ENCODE measurements at regions not wholly inside any gene's neighbourhood (a gene's known extent, or its start where the extent isn't known, plus 50 kb on each side); places are given as distances from the start of the nearest gene placed in this dataset.

- no peak for DNase-seq
Measured at GRCh38 chr1:58365328-58365727, 181.2 kb downstream of the OMA1 start.

- DNase-seq, result no peak
Measured at GRCh38 chr1:58363585-58363984, 182.9 kb downstream of the OMA1 start.

DNA sequence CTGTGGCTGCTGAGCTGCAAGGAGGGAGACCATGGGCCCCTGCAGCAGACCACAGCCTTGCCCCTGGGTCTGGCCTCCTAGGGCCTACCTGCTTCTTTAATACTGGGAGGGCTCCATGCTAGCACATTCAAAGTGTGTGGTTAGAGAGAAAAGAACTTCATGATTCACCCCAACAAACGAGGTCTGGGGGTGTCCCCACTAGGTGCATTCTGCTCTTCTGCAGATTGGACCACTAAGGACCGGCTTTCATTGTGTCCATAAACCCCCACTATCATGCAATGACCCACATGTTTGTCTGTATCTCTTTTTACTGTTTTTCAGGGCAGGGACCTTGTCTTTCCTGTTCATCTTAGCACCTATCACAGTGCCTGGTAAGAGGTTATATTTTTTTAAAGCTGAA, 185.4 kb downstream of the OMA1 start:
- DNase-seq, result no peak

GRCh38 chr1:58358346-58358745, 188.2 kb downstream of the OMA1 start:
- DNase-seq, result no peak

GRCh38 chr1:58356402-58356801, 190.1 kb downstream of the OMA1 start:
- no peak for DNase-seq

GRCh38 chr1:58353168-58353567, 193.4 kb downstream of the OMA1 start:
- DNase-seq, result no peak

GRCh38 chr1:58352476-58353092, 193.9 kb downstream of the OMA1 start:
- no peak for DNase-seq

DNA sequence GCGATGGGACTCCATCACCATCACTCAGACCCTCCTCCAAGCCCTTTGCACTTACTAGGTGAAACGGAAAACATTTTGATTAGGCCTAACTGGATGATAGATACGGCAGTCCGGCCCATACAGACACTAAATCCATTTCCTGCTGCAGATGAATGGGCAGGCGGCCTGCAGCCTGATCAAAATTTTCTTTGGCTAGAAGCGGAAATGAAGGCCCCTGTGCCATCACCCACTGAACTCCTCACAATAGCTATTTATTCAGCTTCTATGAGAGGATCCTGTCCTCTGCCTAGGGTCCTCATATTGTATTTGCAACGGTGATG, 200.5 kb downstream of the OMA1 start:
- no peak for DNase-seq

GRCh38 chr1:58345215-58346035, 201.1 kb downstream of the OMA1 start:
- DNase-seq, result no peak

- DNase-seq, result no peak
Measured at GRCh38 chr1:58340185-58340584, 206.3 kb downstream of the OMA1 start.

DNA sequence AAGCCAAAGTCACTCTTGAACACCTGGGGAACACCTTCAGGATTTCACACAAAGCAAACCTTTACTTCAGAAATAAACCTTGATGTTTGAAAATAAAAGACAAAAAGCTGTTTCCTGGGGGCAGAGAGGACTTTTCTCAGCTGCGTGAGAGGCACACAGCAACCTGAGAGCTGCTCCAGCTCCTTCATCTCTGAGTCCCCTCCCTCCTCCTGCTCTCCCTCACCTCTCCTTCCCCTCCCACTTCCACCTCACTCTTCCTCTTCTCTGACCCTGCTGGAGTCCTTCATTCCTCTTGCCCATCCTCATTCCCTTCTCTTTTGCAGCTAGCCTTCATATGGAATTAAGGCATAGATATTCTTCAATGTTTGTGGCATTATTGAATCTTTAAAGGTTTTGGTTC, 208.4 kb downstream of the OMA1 start:
- DNase-seq, result no peak

DNA sequence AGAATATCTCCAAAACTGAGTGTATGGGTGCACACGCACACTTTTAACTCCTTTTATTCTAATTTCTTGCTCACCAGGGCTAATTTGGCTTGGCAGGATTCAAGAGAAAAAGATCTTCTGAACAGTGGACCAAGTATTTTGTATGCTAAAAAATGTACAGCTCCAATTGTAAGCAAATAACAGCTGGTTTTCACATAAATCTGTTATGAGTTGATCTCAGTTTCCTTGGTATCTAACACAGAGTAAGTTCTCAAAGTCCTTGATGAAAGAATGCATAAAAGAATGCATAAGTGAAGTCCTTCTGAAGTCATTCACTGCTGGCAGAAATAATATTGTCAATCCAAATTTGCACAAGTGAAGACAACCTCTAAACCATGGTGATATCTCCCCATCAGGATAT, 213.0 kb downstream of the OMA1 start:
- no peak for DNase-seq

GRCh38 chr1:58331156-58331555, 215.4 kb downstream of the OMA1 start:
- DNase-seq, result no peak

DNA sequence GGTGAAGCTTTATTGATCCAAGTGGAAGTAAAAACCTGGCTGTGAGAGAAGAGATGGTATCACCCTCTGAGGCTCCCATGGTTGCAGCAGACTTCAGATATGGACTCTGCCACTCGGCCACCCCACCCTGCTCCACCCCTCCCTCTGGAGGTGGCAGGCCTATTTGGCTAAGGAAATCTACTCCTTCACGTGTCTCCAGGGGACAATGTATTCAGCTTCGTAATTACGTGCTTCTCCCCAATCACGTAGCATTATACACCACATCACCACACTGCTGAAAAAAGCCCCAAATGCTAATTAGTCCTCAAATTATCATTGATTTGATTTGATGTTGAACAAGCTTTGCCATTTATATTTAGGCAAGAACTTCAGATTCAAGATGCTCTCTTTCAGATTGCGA, 220.7 kb downstream of the OMA1 start:
- no peak for DNase-seq

- no peak for DNase-seq
Measured at GRCh38 chr1:58324558-58324957, 222.0 kb downstream of the OMA1 start.

DNA sequence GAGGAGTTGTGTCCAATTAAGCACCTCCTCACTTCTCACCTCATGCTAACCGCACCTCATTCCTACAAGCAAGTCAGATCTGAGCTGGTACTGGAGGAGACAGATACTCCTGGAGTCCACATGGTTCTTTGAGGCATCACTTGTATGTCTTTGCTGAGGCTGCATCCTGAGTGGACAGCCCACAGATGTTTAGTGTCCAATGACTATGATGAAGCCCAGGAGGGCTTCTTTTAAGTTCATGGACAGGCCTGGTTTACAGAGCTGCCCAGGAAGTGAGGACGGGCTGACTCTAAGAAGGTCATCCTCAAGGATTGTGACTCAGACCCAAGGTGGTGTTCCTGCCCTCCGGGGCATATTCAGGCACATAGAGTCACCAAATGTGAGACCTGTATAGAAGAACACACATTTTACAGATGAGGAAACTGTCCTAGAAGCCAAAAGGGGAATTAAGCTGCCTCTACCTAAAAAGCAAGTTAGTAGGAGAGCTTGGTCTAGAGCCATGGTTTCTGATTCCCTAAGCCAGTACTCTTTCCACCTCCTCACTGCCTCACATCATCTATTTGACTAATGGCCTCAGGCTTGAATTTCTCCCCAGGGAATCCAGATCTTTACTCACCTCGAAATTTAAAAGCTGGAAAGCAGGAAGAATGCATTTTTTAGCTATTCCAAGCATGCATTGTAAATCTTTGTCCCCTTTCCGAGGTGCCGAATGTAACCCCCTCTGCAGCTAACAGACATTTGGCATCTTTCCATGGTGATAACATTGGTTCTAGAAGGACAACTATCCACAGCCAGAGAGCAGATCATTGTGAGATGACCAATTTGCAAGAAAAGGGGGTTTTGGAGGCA, 228.1 kb downstream of the OMA1 start:
- DNase-seq, result no peak

DNA sequence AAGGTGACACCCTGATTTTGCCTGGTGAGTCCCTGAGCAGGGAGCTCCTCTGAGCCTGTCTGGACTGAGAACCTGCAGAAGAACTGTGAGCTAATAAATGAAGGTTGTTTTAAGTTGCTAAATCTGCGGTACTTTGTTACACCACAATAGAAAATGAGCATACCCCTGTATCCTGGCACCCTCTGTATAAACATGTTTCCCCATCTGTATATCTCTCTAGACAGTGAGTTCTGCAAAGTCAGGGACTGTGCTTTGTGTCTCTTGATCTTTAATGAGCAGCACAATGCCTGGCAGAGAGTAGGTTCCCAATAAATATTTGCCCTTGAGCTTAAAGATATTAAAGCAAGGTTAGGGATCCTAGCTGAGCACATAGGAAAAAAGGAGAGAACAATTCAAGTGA, 228.8 kb downstream of the OMA1 start:
- no peak for DNase-seq

DNA sequence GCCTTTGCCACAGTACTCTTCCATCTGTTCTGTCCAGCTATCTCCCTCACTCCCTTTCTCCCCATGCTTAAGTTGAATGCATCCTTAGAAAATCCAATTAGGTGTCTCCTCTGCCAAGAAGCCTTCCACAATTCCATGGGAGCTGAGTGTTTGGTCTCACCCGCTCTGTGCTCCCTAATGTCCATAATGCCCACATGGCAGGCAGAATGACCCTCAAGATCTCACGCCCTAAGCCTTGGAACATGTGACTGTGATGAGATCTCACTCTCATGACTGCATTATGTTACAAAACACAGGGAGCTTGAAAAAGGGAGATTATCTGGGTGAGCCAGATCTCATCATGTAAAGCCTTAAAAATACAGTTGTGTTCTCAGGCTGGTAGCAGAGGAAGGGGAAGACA, 229.4 kb downstream of the OMA1 start:
- DNase-seq, result no peak

DNA sequence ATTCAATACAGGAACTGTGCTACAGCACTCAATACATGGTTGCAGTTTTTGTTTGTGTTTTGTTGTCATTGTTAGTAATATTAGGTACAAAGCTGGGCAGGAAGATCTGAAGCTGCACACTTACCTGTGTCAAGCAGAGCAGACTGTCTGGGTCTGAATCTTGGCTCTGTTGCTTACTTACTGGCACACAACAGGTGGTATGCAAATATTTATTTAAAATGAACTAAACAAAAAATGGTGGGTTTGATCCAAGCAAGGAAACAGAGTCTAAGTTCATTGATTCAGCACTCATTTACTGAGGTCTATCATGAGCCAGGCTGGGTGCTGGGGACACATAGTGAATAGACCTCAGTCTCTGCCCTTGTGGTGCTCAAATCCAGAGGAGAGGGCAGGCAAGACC, 230.4 kb downstream of the OMA1 start:
- DNase-seq, result no peak

GRCh38 chr1:58312971-58313563, 233.5 kb downstream of the OMA1 start:
- no peak for DNase-seq

- no peak for DNase-seq
Measured at GRCh38 chr1:58312461-58312860, 234.1 kb downstream of the OMA1 start.

GRCh38 chr1:58310881-58311280, 235.6 kb downstream of the OMA1 start:
- DNase-seq, result no peak

- DNase-seq, result no peak
Measured at GRCh38 chr1:58310469-58310868, 236.1 kb downstream of the OMA1 start.

GRCh38 chr1:58308206-58308605, 238.3 kb downstream of the OMA1 start:
- no peak for DNase-seq

All from DMS79 (cell line).